Adrenal gland (tissue), 9 donors: ENCODE measurements at regions not wholly inside any gene's neighbourhood (a gene's known extent, or its start where the extent isn't known, plus 50 kb on each side); places are given as distances from the start of the nearest gene placed in this dataset.

Experiments
- DNase-seq, 7 donors: peaks; one replicate each; pipeline ENCODE4 v3.0.0-alpha.2; 2019 to 2020
- H3K27ac ChIP-seq, 5 donors: fragments of 200-600 bp; sonication (generic) in 4 of 5; 1 replicate in 3 of 5; 2 replicates in 2 of 5; pipeline versions ENCODE4 v1.5.1 to v1.8.0; 2016 to 2020; ENCODE audit warnings: mild to moderate bottlenecking in 1 of 5
- H3K27me3 ChIP-seq: fragments of 200-600 bp; 2 replicates; pipeline ENCODE4 v1.8.0; 2021
- H3K36me3 ChIP-seq, 2 donors: fragments of 200-600 bp; replicated peaks in 1 of 2; 1 replicate in 1 of 2; 2 replicates in 1 of 2; pipeline versions ENCODE4 v1.5.1 to v1.8.0; 2018 to 2022
- H3K4me1 ChIP-seq, 2 donors: fragments of 200-600 bp; replicated peaks in 1 of 2; 1 replicate in 1 of 2; 2 replicates in 1 of 2; pipeline versions ENCODE4 v1.5.1 to v1.8.0; 2018 to 2021
- H3K4me3 ChIP-seq, 4 donors: fragments of 200-600 bp; sonication (generic) in 3 of 4; one replicate each; pipeline ENCODE4 v1.5.1; 2016 to 2018
- H3K9me3 ChIP-seq, 3 donors: fragments of 200-600 bp; sonication (generic) in 1 of 3; replicated peaks in 1 of 3; 1 replicate in 2 of 3; 2 replicates in 1 of 3; pipeline versions ENCODE4 v1.5.1 to v1.8.0; 2016 to 2021
- CTCF ChIP-seq, 6 experiments: fragments of 450-650 bp in 4 of 6; fragments of 200-600 bp in 2 of 6; sonication (generic) in 1 of 6; IDR thresholded peaks; 1 replicate in 5 of 6; 2 replicates in 1 of 6; pipeline versions ENCODE4 v1.5.1 to v1.8.0; 2016 to 2021; ENCODE audit warnings: antibody characterized with exemption in 6 of 6, mild to moderate bottlenecking in 2 of 6, moderate library complexity in 1 of 6
- POLR2A ChIP-seq, 2 donors: fragments of 450-650 bp; IDR thresholded peaks; one replicate each; pipeline ENCODE4 v1.6.1; 2017; ENCODE audit warnings: antibody characterized with exemption in 2 of 2, mild to moderate bottlenecking in 2 of 2, moderate library complexity in 1 of 2
- WGBS, 4 donors: extraction: QIAGEN DNeasy Blood & Tissue Kit in 2 of 4; methylation state at CpG; one replicate each; pipeline versions ENCODE4 v1.1.5 to v1.1.7; 2013 to 2017; 5-methylcytosine and 5-hydroxymethylcytosine counted together
- intact Hi-C, 2 donors: fragments of 100-400 bp; cut with DNase I; formaldehyde crosslinking; loops; one replicate each; pipeline versions ENCODE4 v1.14.1 to v1.15.0; 2022 to 2023
- donor health status: healthy with polysubstance abuse.
- donor health status: Bipolar disorder and iron deficiency.
- donor health status: DM: yes; HTN: yes; CAD: no.
- donor health status: DM: no; HTN: no; CAD: no.
- donor health status: DM: no; HTN: no; CAD: no.

- TF ChIP-seq POLR2A (IDR thresholded peaks at IDR 0.05) (no peak), CTCF (IDR thresholded peaks at IDR 0.05) (no peak)
- H3K4me1 ChIP-seq, result no peaks in the 10 kb centered on the region
- DNase-seq, result peak in 3 of 7 donors; percentile 19 to 23 (median 21)
- no peaks in the 10 kb centered on the region for H3K27me3 ChIP-seq
- WGBS, 4 donors, result 74 to 83% (median 79%) methylated on average over 3 of the region's 3 CpGs
- intact Hi-C loops, result no loop called here
- no peak overlapping the region for H3K27ac ChIP-seq
- no peaks in the 10 kb centered on the region for H3K36me3 ChIP-seq
- no peak overlapping the region for H3K4me3 ChIP-seq
- no peaks in the 10 kb centered on the region for H3K9me3 ChIP-seq
Observed at GRCh38 chr7:82615527-82615926, 171.9 kb upstream of the CACNA2D1 start.

GRCh38 chr7:82609746-82610145, 166.2 kb upstream of the CACNA2D1 start:
- H3K27me3 ChIP-seq, result no peaks in the 10 kb centered on the region
- H3K36me3 ChIP-seq, result no peaks in the 10 kb centered on the region
- no peak overlapping the region for H3K27ac ChIP-seq
- intact Hi-C loops, result loop anchor here in 1 of 2 donors (10.0 kb wide), 1 partner anchor 565 kb away; no protein-coding TSS in a partner anchor
- no peak for TF ChIP-seq POLR2A (IDR thresholded peaks at IDR 0.05)
- TF ChIP-seq CTCF (IDR thresholded peaks at IDR 0.05), result no peak
- DNase-seq, result no peak
- H3K9me3 ChIP-seq, result no peaks in the 10 kb centered on the region
- H3K4me1 ChIP-seq, result no peaks in the 10 kb centered on the region
- H3K4me3 ChIP-seq, result no peak overlapping the region

GRCh38 chr7:82605247-82605864, 161.8 kb upstream of the CACNA2D1 start:
- no peaks in the 10 kb centered on the region for H3K27me3 ChIP-seq
- TF ChIP-seq CTCF (IDR thresholded peaks at IDR 0.05) (peak; percentile 29 to 75 (median 62)), POLR2A (IDR thresholded peaks at IDR 0.05) (no peak)
- intact Hi-C loops, result loop anchor here in 1 of 2 donors (10.0 kb wide), 1 partner anchor 561 kb away; no protein-coding TSS in a partner anchor
- H3K27ac ChIP-seq, result no peak overlapping the region
- no peak overlapping the region for H3K4me3 ChIP-seq
- no peaks in the 10 kb centered on the region for H3K4me1 ChIP-seq
- H3K9me3 ChIP-seq, result no peaks in the 10 kb centered on the region
- no peaks in the 10 kb centered on the region for H3K36me3 ChIP-seq
- WGBS, 4 donors, result 11 to 16% (median 13%) methylated on average over 4 of the region's 4 CpGs
- peak in 6 of 7 donors; percentile 17 to 64 (median 48) for DNase-seq

- Histone ChIP-seq H3K4me1 (no peaks in the 10 kb centered on the region), H3K36me3 (no peaks in the 10 kb centered on the region), H3K27me3 (no peaks in the 10 kb centered on the region), H3K4me3 (no peak overlapping the region), H3K9me3 (no peaks in the 10 kb centered on the region), H3K27ac (no peak overlapping the region)
- WGBS, 4 donors, result 94 to 96% (median 96%) methylated on average over 7 of the region's 7 CpGs
- TF ChIP-seq CTCF (IDR thresholded peaks at IDR 0.05), result no peak
- TF ChIP-seq POLR2A (IDR thresholded peaks at IDR 0.05), result no peak
- intact Hi-C loops, result loop anchor here in 1 of 2 donors (10.0 kb wide), 1 partner anchor 557 kb away; no protein-coding TSS in a partner anchor
- DNase-seq, result no peak
Observed at GRCh38 chr7:82602066-82602465, 158.5 kb upstream of the CACNA2D1 start.
